ENCODE measurements at regions not wholly inside any gene's neighbourhood (a gene's known extent, or its start where the extent isn't known, plus 50 kb on each side); places are given as distances from the start of the nearest gene placed in this dataset.

GRCh38 chr1:88562991-88563390 is 121.1 kb upstream of the PKN2 start:
- Histone ChIP-seq H3K79me2 (ENCODE audit: low read length) (no peaks in the 10 kb centered on the region), H3K4me2 (ENCODE audit: low read length) (no peak overlapping the region), H4K20me1 (ENCODE audit: low read length) (no peaks in the 10 kb centered on the region), H3K9me3 (ENCODE audit: low read length) (no peaks in the 10 kb centered on the region), H3K9me2 (replicated peaks; ENCODE audit: low read length) (no peaks in the 10 kb centered on the region), H3K27ac (ENCODE audit: low read length) (no peak overlapping the region), H3K4me3 (ENCODE audit: low read length) (no peak overlapping the region), H3K9ac (ENCODE audit: low read length) (no peak overlapping the region), H3K36me3 (ENCODE audit: low read depth, low read length) (no peaks in the 10 kb centered on the region), H2AFZ (ENCODE audit: low read length) (no peak overlapping the region), H3F3A (ENCODE audit: low read length, unreplicated experiment) (no peaks in the 10 kb centered on the region), H3K4me1 (ENCODE audit: insufficient read depth, low read length) (no peaks in the 10 kb centered on the region), H3K27me3 (ENCODE audit: low read length) (peaks cover 69% of the 10 kb centered on the region)
- no TSS peak for BruUV-seq (replicated peaks)
- intact Hi-C loops (cut with micrococcal nuclease): no loop called here
- no peak for TF ChIP-seq EZH2 (IDR thresholded peaks at IDR 0.05; ENCODE audit: low read length, unreplicated experiment)
- no peak for TF ChIP-seq CTCF (conservative IDR thresholded peaks at IDR 0.05; ENCODE audit: low read depth, low read length)
- TF ChIP-seq EZH2phosphoT487 (IDR thresholded peaks at IDR 0.05; ENCODE audit: borderline replicate concordance, low read length): no peak
- CTCF ChIA-PET: no interaction called here
- ATAC-seq: no peak
- POLR2A ChIA-PET (ENCODE audit: unreplicated experiment): no interaction called here
- no peak for DNase-seq

GRCh38 chr1:88566615-88567387 is 117.3 kb upstream of the PKN2 start:
- no peak overlapping the region for H3K27ac ChIP-seq (ENCODE audit: low read length)
- no peak overlapping the region for H2AFZ ChIP-seq (ENCODE audit: low read length)
- ChIA-PET POLR2A (ENCODE audit: unreplicated experiment) (no interaction called here), CTCF (no interaction called here)
- no peak overlapping the region for H3K9ac ChIP-seq (ENCODE audit: low read length)
- peaks cover 64% of the 10 kb centered on the region for H3K27me3 ChIP-seq (ENCODE audit: low read length)
- no peaks in the 10 kb centered on the region for H3K79me2 ChIP-seq (ENCODE audit: low read length)
- DNase-seq: no peak
- H3K36me3 ChIP-seq (ENCODE audit: low read depth, low read length): no peaks in the 10 kb centered on the region
- no peak overlapping the region for H3K4me2 ChIP-seq (ENCODE audit: low read length)
- no peaks in the 10 kb centered on the region for H3K9me2 ChIP-seq (replicated peaks; ENCODE audit: low read length)
- intact Hi-C loops (cut with micrococcal nuclease): no loop called here
- no peak for TF ChIP-seq CTCF (conservative IDR thresholded peaks at IDR 0.05; ENCODE audit: low read depth, low read length)
- TF ChIP-seq EZH2 (IDR thresholded peaks at IDR 0.05; ENCODE audit: low read length, unreplicated experiment): no peak
- TF ChIP-seq EZH2phosphoT487 (IDR thresholded peaks at IDR 0.05; ENCODE audit: borderline replicate concordance, low read length): no peak
- no peaks in the 10 kb centered on the region for H4K20me1 ChIP-seq (ENCODE audit: low read length)
- H3K4me3 ChIP-seq (ENCODE audit: low read length): no peak overlapping the region
- no TSS peak for BruUV-seq (replicated peaks)
- H3F3A ChIP-seq (ENCODE audit: low read length, unreplicated experiment): no peaks in the 10 kb centered on the region
- H3K9me3 ChIP-seq (ENCODE audit: low read length): no peaks in the 10 kb centered on the region
- no peaks in the 10 kb centered on the region for H3K4me1 ChIP-seq (ENCODE audit: insufficient read depth, low read length)
- no peak for ATAC-seq

- H2AFZ ChIP-seq (ENCODE audit: low read length): no peak overlapping the region
- intact Hi-C loops (cut with micrococcal nuclease): no loop called here
- H4K20me1 ChIP-seq (ENCODE audit: low read length): no peaks in the 10 kb centered on the region
- peaks cover 41% of the 10 kb centered on the region for H3K27me3 ChIP-seq (ENCODE audit: low read length)
- no TSS peak for BruUV-seq (replicated peaks)
- ChIA-PET CTCF (no interaction called here), POLR2A (ENCODE audit: unreplicated experiment) (no interaction called here)
- ATAC-seq: no peak
- no peak for TF ChIP-seq CTCF (conservative IDR thresholded peaks at IDR 0.05; ENCODE audit: low read depth, low read length)
- no peak for TF ChIP-seq EZH2phosphoT487 (IDR thresholded peaks at IDR 0.05; ENCODE audit: borderline replicate concordance, low read length)
- TF ChIP-seq EZH2 (IDR thresholded peaks at IDR 0.05; ENCODE audit: low read length, unreplicated experiment): no peak
- H3K36me3 ChIP-seq (ENCODE audit: low read depth, low read length): no peaks in the 10 kb centered on the region
- no peaks in the 10 kb centered on the region for H3K9me2 ChIP-seq (replicated peaks; ENCODE audit: low read length)
- H3K4me2 ChIP-seq (ENCODE audit: low read length): no peak overlapping the region
- H3K9me3 ChIP-seq (ENCODE audit: low read length): no peaks in the 10 kb centered on the region
- no peaks in the 10 kb centered on the region for H3F3A ChIP-seq (ENCODE audit: low read length, unreplicated experiment)
- no peak overlapping the region for H3K4me3 ChIP-seq (ENCODE audit: low read length)
- H3K79me2 ChIP-seq (ENCODE audit: low read length): no peaks in the 10 kb centered on the region
- H3K27ac ChIP-seq (ENCODE audit: low read length): no peak overlapping the region
- H3K4me1 ChIP-seq (ENCODE audit: insufficient read depth, low read length): no peaks in the 10 kb centered on the region
- no peak overlapping the region for H3K9ac ChIP-seq (ENCODE audit: low read length)
- no peak for DNase-seq
Measured at GRCh38 chr1:88571506-88571905, 112.6 kb upstream of the PKN2 start.

Data from PC-3 (cell line).